ENCODE measurements at regions not wholly inside any gene's neighbourhood (a gene's known extent, or its start where the extent isn't known, plus 50 kb on each side); places are given as distances from the start of the nearest gene placed in this dataset.

DNA sequence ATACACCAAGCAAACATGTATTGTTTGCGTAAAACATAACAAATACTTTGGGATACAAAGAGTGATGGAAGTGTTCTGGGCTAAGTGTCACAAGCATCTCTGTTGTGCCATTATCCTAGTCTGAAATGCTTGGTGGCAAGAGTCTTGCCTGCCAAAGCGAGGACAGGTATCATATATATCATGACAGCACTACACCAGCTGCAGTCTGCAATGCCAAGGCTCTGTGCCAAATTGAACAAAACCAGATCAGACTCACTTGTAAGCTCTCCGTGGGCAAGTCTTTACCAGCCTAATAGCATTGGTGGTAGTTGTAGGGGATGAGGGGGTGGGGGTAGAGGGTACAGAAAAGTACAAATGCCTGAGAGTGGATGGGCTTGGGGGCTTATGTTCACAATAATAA is 119.2 kb downstream of the RWDD3 start:
- ChIA-PET POLR2A (no interaction called here), CTCF (no interaction called here)
- H3K4me3 ChIP-seq (ENCODE audit: low read depth, low read length) = no peak overlapping the region
- H3K9me3 ChIP-seq (ENCODE audit: control insufficient read depth, insufficient read depth, low read depth, low read length) = no peaks in the 10 kb centered on the region
- H3K27ac ChIP-seq (ENCODE audit: extremely low read depth, low read depth, low read length) = no peak overlapping the region
- TF ChIP-seq ZSCAN30 (tag by site-specific recombination; IDR thresholded peaks at IDR 0.05) (no peak), ZNF747 (tag by site-specific recombination; IDR thresholded peaks at IDR 0.05) (no peak)
- TF ChIP-seq, protein P1, sequence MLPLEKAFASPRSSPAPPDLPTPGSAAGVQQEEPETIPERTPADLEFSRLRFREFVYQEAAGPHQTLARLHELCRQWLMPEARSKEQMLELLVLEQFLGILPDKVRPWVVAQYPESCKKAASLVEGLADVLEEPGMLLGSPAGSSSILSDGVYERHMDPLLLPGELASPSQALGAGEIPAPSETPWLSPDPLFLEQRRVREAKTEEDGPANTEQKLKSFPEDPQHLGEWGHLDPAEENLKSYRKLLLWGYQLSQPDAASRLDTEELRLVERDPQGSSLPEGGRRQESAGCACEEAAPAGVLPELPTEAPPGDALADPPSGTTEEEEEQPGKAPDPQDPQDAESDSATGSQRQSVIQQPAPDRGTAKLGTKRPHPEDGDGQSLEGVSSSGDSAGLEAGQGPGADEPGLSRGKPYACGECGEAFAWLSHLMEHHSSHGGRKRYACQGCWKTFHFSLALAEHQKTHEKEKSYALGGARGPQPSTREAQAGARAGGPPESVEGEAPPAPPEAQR (tag by site-specific recombination; IDR thresholded peaks at IDR 0.05) = no peak
- TF ChIP-seq, protein P2, sequence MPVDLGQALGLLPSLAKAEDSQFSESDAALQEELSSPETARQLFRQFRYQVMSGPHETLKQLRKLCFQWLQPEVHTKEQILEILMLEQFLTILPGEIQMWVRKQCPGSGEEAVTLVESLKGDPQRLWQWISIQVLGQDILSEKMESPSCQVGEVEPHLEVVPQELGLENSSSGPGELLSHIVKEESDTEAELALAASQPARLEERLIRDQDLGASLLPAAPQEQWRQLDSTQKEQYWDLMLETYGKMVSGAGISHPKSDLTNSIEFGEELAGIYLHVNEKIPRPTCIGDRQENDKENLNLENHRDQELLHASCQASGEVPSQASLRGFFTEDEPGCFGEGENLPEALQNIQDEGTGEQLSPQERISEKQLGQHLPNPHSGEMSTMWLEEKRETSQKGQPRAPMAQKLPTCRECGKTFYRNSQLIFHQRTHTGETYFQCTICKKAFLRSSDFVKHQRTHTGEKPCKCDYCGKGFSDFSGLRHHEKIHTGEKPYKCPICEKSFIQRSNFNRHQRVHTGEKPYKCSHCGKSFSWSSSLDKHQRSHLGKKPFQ (tag by site-specific recombination; IDR thresholded peaks at IDR 0.05) = no peak
- H3K36me3 ChIP-seq (ENCODE audit: control insufficient read depth in 2 of 2, insufficient read depth in 1 of 2, low read length in 2 of 2) = no peaks in the 10 kb centered on the region
- H3K4me1 ChIP-seq (ENCODE audit: control insufficient read depth, insufficient read depth, low read length) = no peaks in the 10 kb centered on the region

DNA sequence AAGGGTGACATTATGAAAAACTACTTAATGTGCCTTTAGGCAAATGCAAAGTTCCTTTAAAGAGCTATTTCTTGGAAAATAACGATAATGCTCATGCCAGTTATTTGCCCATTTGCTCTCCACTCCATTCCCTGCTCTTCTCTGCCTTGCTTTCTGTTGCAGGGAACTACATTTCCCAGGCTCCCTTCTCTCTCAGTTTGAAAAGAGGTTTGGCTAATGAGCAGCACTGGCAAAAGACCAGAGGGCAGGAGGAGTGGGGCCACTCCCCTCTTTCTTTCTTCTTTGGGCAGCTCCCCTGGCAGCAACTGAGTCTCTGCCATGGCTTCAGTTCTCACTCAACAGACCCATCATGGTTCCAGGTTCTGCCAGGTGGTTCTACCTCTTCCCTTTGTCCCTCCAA is 130.5 kb downstream of the RWDD3 start:
- Histone ChIP-seq H3K4me1 (ENCODE audit: control insufficient read depth, insufficient read depth, low read length) (no peaks in the 10 kb centered on the region), H3K27ac (ENCODE audit: extremely low read depth, low read depth, low read length) (no peak overlapping the region), H3K36me3 (ENCODE audit: control insufficient read depth in 2 of 2, insufficient read depth in 1 of 2, low read length in 2 of 2) (no peaks in the 10 kb centered on the region), H3K9me3 (ENCODE audit: control insufficient read depth, insufficient read depth, low read depth, low read length) (no peaks in the 10 kb centered on the region), H3K4me3 (ENCODE audit: low read depth, low read length) (no peak overlapping the region)
- ChIA-PET CTCF (no interaction called here), POLR2A (no interaction called here)
- no peak for TF ChIP-seq EGR2 (tag by site-specific recombination; IDR thresholded peaks at IDR 0.05; ENCODE audit: low read depth)
- TF ChIP-seq ZNF2 (tag by site-specific recombination; IDR thresholded peaks at IDR 0.05) = no peak
- no peak for TF ChIP-seq ZNF621 (tag by site-specific recombination; IDR thresholded peaks at IDR 0.05)
- TF ChIP-seq, protein P3, sequence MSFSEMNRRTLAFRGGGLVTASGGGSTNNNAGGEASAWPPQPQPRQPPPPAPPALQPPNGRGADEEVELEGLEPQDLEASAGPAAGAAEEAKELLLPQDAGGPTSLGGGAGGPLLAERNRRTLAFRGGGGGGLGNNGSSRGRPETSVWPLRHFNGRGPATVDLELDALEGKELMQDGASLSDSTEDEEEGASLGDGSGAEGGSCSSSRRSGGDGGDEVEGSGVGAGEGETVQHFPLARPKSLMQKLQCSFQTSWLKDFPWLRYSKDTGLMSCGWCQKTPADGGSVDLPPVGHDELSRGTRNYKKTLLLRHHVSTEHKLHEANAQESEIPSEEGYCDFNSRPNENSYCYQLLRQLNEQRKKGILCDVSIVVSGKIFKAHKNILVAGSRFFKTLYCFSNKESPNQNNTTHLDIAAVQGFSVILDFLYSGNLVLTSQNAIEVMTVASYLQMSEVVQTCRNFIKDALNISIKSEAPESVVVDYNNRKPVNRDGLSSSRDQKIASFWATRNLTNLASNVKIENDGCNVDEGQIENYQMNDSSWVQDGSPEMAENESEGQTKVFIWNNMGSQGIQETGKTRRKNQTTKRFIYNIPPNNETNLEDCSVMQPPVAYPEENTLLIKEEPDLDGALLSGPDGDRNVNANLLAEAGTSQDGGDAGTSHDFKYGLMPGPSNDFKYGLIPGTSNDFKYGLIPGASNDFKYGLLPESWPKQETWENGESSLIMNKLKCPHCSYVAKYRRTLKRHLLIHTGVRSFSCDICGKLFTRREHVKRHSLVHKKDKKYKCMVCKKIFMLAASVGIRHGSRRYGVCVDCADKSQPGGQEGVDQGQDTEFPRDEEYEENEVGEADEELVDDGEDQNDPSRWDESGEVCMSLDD (tag by site-specific recombination; IDR thresholded peaks at IDR 0.05) = no peak
- TF ChIP-seq ZNF530 (tag by site-specific recombination; IDR thresholded peaks at IDR 0.05; ENCODE audit: low read depth) = no peak
- TF ChIP-seq ZNF404 (tag by site-specific recombination; IDR thresholded peaks at IDR 0.05) = no peak
- TF ChIP-seq ZNF837 (tag by site-specific recombination; IDR thresholded peaks at IDR 0.05) = no peak
- TF ChIP-seq ZNF311 (tag by site-specific recombination; IDR thresholded peaks at IDR 0.05; ENCODE audit: borderline replicate concordance) = no peak
- TF ChIP-seq, protein P4, sequence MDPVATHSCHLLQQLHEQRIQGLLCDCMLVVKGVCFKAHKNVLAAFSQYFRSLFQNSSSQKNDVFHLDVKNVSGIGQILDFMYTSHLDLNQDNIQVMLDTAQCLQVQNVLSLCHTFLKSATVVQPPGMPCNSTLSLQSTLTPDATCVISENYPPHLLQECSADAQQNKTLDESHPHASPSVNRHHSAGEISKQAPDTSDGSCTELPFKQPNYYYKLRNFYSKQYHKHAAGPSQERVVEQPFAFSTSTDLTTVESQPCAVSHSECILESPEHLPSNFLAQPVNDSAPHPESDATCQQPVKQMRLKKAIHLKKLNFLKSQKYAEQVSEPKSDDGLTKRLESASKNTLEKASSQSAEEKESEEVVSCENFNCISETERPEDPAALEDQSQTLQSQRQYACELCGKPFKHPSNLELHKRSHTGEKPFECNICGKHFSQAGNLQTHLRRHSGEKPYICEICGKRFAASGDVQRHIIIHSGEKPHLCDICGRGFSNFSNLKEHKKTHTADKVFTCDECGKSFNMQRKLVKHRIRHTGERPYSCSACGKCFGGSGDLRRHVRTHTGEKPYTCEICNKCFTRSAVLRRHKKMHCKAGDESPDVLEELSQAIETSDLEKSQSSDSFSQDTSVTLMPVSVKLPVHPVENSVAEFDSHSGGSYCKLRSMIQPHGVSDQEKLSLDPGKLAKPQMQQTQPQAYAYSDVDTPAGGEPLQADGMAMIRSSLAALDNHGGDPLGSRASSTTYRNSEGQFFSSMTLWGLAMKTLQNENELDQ (tag by site-specific recombination; IDR thresholded peaks at IDR 0.05; ENCODE audit: low read depth) = no peak
- TF ChIP-seq ZNF221 (tag by site-specific recombination; IDR thresholded peaks at IDR 0.05; ENCODE audit: borderline replicate concordance) = no peak
- TF ChIP-seq SP3 (tag by site-specific recombination; IDR thresholded peaks at IDR 0.05) = no peak
- TF ChIP-seq WT1 (tag by site-specific recombination; IDR thresholded peaks at IDR 0.05) = no peak
- TF ChIP-seq ZNF776 (tag by site-specific recombination; IDR thresholded peaks at IDR 0.05; ENCODE audit: borderline replicate concordance) = no peak
- no peak for TF ChIP-seq KLF9 (tag by site-specific recombination; IDR thresholded peaks at IDR 0.05; ENCODE audit: low read depth)
- no peak for TF ChIP-seq ZNF843 (tag by site-specific recombination; IDR thresholded peaks at IDR 0.05)
- TF ChIP-seq ZNF624 (tag by site-specific recombination; IDR thresholded peaks at IDR 0.05) = no peak
- TF ChIP-seq ZNF248 (tag by site-specific recombination; IDR thresholded peaks at IDR 0.05) = no peak

All from HEK293 (cell line).